ENCODE measurements at regions not wholly inside any gene's neighbourhood (a gene's known extent, or its start where the extent isn't known, plus 50 kb on each side); places are given as distances from the start of the nearest gene placed in this dataset.

DNA sequence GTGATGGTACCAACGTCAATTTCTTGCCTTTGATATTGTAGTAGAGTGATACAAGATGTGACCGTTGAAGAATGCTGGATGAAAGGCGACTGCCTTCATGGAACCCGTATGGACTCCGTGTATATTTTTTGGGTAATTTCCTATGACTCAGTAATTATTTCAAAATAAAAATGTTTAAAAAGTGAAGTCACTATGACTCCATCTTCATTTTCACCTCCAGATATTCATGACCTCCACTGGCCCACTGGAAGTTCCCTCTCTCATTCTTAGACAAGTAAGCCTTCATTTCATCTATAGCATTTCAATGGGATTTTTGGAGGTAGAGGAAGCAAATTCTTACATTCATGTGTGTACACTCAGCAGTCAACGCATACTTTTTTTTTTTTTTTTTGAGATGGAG is 111.8 kb upstream of the NUDT7 start:
- TF ChIP-seq, protein P1, sequence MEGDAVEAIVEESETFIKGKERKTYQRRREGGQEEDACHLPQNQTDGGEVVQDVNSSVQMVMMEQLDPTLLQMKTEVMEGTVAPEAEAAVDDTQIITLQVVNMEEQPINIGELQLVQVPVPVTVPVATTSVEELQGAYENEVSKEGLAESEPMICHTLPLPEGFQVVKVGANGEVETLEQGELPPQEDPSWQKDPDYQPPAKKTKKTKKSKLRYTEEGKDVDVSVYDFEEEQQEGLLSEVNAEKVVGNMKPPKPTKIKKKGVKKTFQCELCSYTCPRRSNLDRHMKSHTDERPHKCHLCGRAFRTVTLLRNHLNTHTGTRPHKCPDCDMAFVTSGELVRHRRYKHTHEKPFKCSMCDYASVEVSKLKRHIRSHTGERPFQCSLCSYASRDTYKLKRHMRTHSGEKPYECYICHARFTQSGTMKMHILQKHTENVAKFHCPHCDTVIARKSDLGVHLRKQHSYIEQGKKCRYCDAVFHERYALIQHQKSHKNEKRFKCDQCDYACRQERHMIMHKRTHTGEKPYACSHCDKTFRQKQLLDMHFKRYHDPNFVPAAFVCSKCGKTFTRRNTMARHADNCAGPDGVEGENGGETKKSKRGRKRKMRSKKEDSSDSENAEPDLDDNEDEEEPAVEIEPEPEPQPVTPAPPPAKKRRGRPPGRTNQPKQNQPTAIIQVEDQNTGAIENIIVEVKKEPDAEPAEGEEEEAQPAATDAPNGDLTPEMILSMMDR (IDR thresholded peaks at IDR 0.05; ENCODE audit: low read length): no peak
- no peak for TF ChIP-seq EZH2 (optimal IDR thresholded peaks at IDR 0.05; ENCODE audit: low read depth, low read length)
